ENCODE measurements at regions not wholly inside any gene's neighbourhood (a gene's known extent, or its start where the extent isn't known, plus 50 kb on each side); places are given as distances from the start of the nearest gene placed in this dataset.

GRCh38 chr3:59698091-59698490 is 648.3 kb upstream of the CFAP20DC start:
- H3K9me3 Mint-ChIP-seq (ENCODE audit: unreplicated experiment), result peaks cover 2% of the 10 kb centered on the region
- peaks cover 2% of the 10 kb centered on the region for H3K36me3 Mint-ChIP-seq (ENCODE audit: low read depth, unreplicated experiment)
- no peak overlapping the region for H3K4me3 Mint-ChIP-seq (ENCODE audit: unreplicated experiment)
- no peak overlapping the region for H3K27ac Mint-ChIP-seq (ENCODE audit: unreplicated experiment)
- no peak for DNase-seq (ENCODE audit: low read depth)
- no peaks in the 10 kb centered on the region for H3K27me3 ChIP-seq (ENCODE audit: insufficient read depth, low read length)
- FAIRE-seq, result no peak
- H3K4me1 ChIP-seq (ENCODE audit: insufficient read depth, low read length), result no peaks in the 10 kb centered on the region
- no peak for TF ChIP-seq EZH2 (IDR thresholded peaks at IDR 0.05; ENCODE audit: insufficient read depth, low read length)
- no peak for TF ChIP-seq CTCF (IDR thresholded peaks at IDR 0.05; ENCODE audit: insufficient read depth, low read depth, low read length)
- no peak overlapping the region for H3K4me2 ChIP-seq (ENCODE audit: low read length)
- H2AFZ ChIP-seq (ENCODE audit: low read depth, low read length), result no peak overlapping the region
- H3K36me3 ChIP-seq (ENCODE audit: insufficient read depth, low read length), result no peaks in the 10 kb centered on the region
- no peak overlapping the region for H3K4me3 ChIP-seq (ENCODE audit: insufficient read depth, low read depth, low read length)
- H3K27ac ChIP-seq (ENCODE audit: low read depth, low read length), result no peak overlapping the region
- H3K27me3 Mint-ChIP-seq (ENCODE audit: low read depth, unreplicated experiment), result peaks cover 3% of the 10 kb centered on the region
- no peaks in the 10 kb centered on the region for H3K4me1 Mint-ChIP-seq (ENCODE audit: low read depth, unreplicated experiment)
- H3K9me3 ChIP-seq (ENCODE audit: insufficient read depth, low read depth, low read length), result no peaks in the 10 kb centered on the region
- H3K9ac ChIP-seq (ENCODE audit: low read length), result no peak overlapping the region
- H3K79me2 ChIP-seq (ENCODE audit: insufficient read depth, low read length), result no peaks in the 10 kb centered on the region
- no peaks in the 10 kb centered on the region for H4K20me1 ChIP-seq (ENCODE audit: insufficient read depth, low read length)

- no peak for FAIRE-seq
- Mint-ChIP-seq H3K36me3 (ENCODE audit: low read depth, unreplicated experiment) (peaks cover 2% of the 10 kb centered on the region), H3K27me3 (ENCODE audit: low read depth, unreplicated experiment) (peaks cover 3% of the 10 kb centered on the region), H3K4me3 (ENCODE audit: unreplicated experiment) (no peak overlapping the region), H3K9me3 (ENCODE audit: unreplicated experiment) (peaks cover 2% of the 10 kb centered on the region), H3K27ac (ENCODE audit: unreplicated experiment) (no peak overlapping the region), H3K4me1 (ENCODE audit: low read depth, unreplicated experiment) (no peaks in the 10 kb centered on the region)
- TF ChIP-seq EZH2 (IDR thresholded peaks at IDR 0.05; ENCODE audit: insufficient read depth, low read length) (no peak), CTCF (IDR thresholded peaks at IDR 0.05; ENCODE audit: insufficient read depth, low read depth, low read length) (no peak)
- Histone ChIP-seq H2AFZ (ENCODE audit: low read depth, low read length) (no peak overlapping the region), H3K27ac (ENCODE audit: low read depth, low read length) (no peak overlapping the region), H3K4me3 (ENCODE audit: insufficient read depth, low read depth, low read length) (no peak overlapping the region), H3K4me2 (ENCODE audit: low read length) (no peak overlapping the region), H3K9ac (ENCODE audit: low read length) (no peak overlapping the region), H4K20me1 (ENCODE audit: insufficient read depth, low read length) (no peaks in the 10 kb centered on the region), H3K36me3 (ENCODE audit: insufficient read depth, low read length) (no peaks in the 10 kb centered on the region), H3K27me3 (ENCODE audit: insufficient read depth, low read length) (no peaks in the 10 kb centered on the region), H3K9me3 (ENCODE audit: insufficient read depth, low read depth, low read length) (no peaks in the 10 kb centered on the region), H3K79me2 (ENCODE audit: insufficient read depth, low read length) (no peaks in the 10 kb centered on the region), H3K4me1 (ENCODE audit: insufficient read depth, low read length) (no peaks in the 10 kb centered on the region)
- no peak for DNase-seq (ENCODE audit: low read depth)
These were observed 647.0 kb upstream of the CFAP20DC start for GRCh38 chr3:59696783-59697182.

- Histone ChIP-seq H3K9me3 (ENCODE audit: insufficient read depth, low read depth, low read length) (no peaks in the 10 kb centered on the region), H3K4me3 (ENCODE audit: insufficient read depth, low read depth, low read length) (no peak overlapping the region), H3K27me3 (ENCODE audit: insufficient read depth, low read length) (no peaks in the 10 kb centered on the region), H4K20me1 (ENCODE audit: insufficient read depth, low read length) (no peaks in the 10 kb centered on the region), H3K4me1 (ENCODE audit: insufficient read depth, low read length) (no peaks in the 10 kb centered on the region), H3K36me3 (ENCODE audit: insufficient read depth, low read length) (no peaks in the 10 kb centered on the region), H3K27ac (ENCODE audit: low read depth, low read length) (no peak overlapping the region), H3K4me2 (ENCODE audit: low read length) (no peak overlapping the region), H2AFZ (ENCODE audit: low read depth, low read length) (no peak overlapping the region), H3K79me2 (ENCODE audit: insufficient read depth, low read length) (no peaks in the 10 kb centered on the region), H3K9ac (ENCODE audit: low read length) (no peak overlapping the region)
- DNase-seq (ENCODE audit: low read depth) (no peak), FAIRE-seq (no peak)
- peaks cover 3% of the 10 kb centered on the region for H3K27me3 Mint-ChIP-seq (ENCODE audit: low read depth, unreplicated experiment)
- peaks cover 2% of the 10 kb centered on the region for H3K9me3 Mint-ChIP-seq (ENCODE audit: unreplicated experiment)
- no peak overlapping the region for H3K4me3 Mint-ChIP-seq (ENCODE audit: unreplicated experiment)
- H3K4me1 Mint-ChIP-seq (ENCODE audit: low read depth, unreplicated experiment), result no peaks in the 10 kb centered on the region
- no peak overlapping the region for H3K27ac Mint-ChIP-seq (ENCODE audit: unreplicated experiment)
- H3K36me3 Mint-ChIP-seq (ENCODE audit: low read depth, unreplicated experiment), result peaks cover 2% of the 10 kb centered on the region
- TF ChIP-seq EZH2 (IDR thresholded peaks at IDR 0.05; ENCODE audit: insufficient read depth, low read length) (no peak), CTCF (IDR thresholded peaks at IDR 0.05; ENCODE audit: insufficient read depth, low read depth, low read length) (no peak)
These were observed 646.0 kb upstream of the CFAP20DC start for GRCh38 chr3:59695860-59696259.
